ENCODE measurements at regions not wholly inside any gene's neighbourhood (a gene's known extent, or its start where the extent isn't known, plus 50 kb on each side); places are given as distances from the start of the nearest gene placed in this dataset.

- TF ChIP-seq POLR2A (IDR thresholded peaks at IDR 0.05) (no peak), CTCF (IDR thresholded peaks at IDR 0.05) (no peak), POLR2AphosphoS5 (IDR thresholded peaks at IDR 0.05) (no peak), EP300 (IDR thresholded peaks at IDR 0.05) (no peak)
Observed at GRCh38 chr7:86925221-86925620, 134.2 kb downstream of the ELAPOR2 start.

Data from stomach (tissue), 4 donors.